CD14-positive monocyte (primary cell): ENCODE measurements at regions not wholly inside any gene's neighbourhood (a gene's known extent, or its start where the extent isn't known, plus 50 kb on each side); places are given as distances from the start of the nearest gene placed in this dataset.
A peak's percentile ranks its signal among the peaks of the same experiment; 100 is the strongest.

Experiments
- DNase-seq, 3 donors: peaks; one replicate each; pipeline ENCODE4 v3.0.0-alpha.2; 2011 to 2022
- H2AFZ ChIP-seq: 2 replicates; pipeline ENCODE4 v1.6.0; 2012; ENCODE audit warnings: mild to moderate bottlenecking, low read depth, low read length, inconsistent platforms; ENCODE audit not compliant: insufficient read depth, poor library complexity, severe bottlenecking
- H3K27ac ChIP-seq, 2 donors: 1 replicate in 1 of 2; 2 replicates in 1 of 2; pipeline ENCODE4 v1.5.1; 2012 to 2013; ENCODE audit warnings: low read length in 2 of 2, control low read depth in 1 of 2, inconsistent platforms in 1 of 2, low read depth in 1 of 2, mild to moderate bottlenecking in 1 of 2
- H3K27me3 ChIP-seq, 2 donors: one replicate each; pipeline versions ENCODE4 v1.6.0 to v1.6.1; 2011 to 2013; ENCODE audit warnings: low read length in 2 of 2; ENCODE audit not compliant: control insufficient read depth in 2 of 2, insufficient read depth in 2 of 2
- H3K36me3 ChIP-seq, 2 donors: replicated peaks in 1 of 2; 1 replicate in 1 of 2; 2 replicates in 1 of 2; pipeline versions ENCODE4 v1.5.1 to v1.6.1; 2012 to 2013; ENCODE audit warnings: low read length in 2 of 2, control low read depth in 1 of 2, inconsistent platforms in 1 of 2, mild to moderate bottlenecking in 1 of 2; ENCODE audit not compliant: insufficient read depth in 2 of 2, control insufficient read depth in 1 of 2
- H3K4me1 ChIP-seq, 2 donors: 1 replicate in 1 of 2; 2 replicates in 1 of 2; pipeline versions ENCODE4 v1.5.1 to v1.6.1; 2012 to 2013; ENCODE audit warnings: low read length in 2 of 2, control low read depth in 1 of 2, inconsistent platforms in 1 of 2, mild to moderate bottlenecking in 1 of 2, moderate library complexity in 1 of 2; ENCODE audit not compliant: insufficient read depth in 2 of 2, control insufficient read depth in 1 of 2
- H3K4me2 ChIP-seq: replicated peaks from 2 replicates; pipeline ENCODE3; 2012; ENCODE audit warnings: low read length, moderate library complexity, mild to moderate bottlenecking; ENCODE audit not compliant: poor library complexity, severe bottlenecking; ENCODE audit errors: extremely low read depth
- H3K4me3 ChIP-seq, 3 experiments: fragments of 200-600 bp in 1 of 3; sonication (generic) in 1 of 3; replicated peaks in 1 of 3; 1 replicate in 2 of 3; 2 replicates in 1 of 3; pipeline ENCODE4 v1.5.1; 2011 to 2013; ENCODE audit warnings: low read length in 3 of 3, mild to moderate bottlenecking in 3 of 3, control low read depth in 2 of 3, low read depth in 2 of 3, inconsistent platforms in 1 of 3, moderate library complexity in 1 of 3
- H3K79me2 ChIP-seq: 2 replicates; pipeline ENCODE4 v1.6.0; 2012; ENCODE audit warnings: mild to moderate bottlenecking, control low read depth, inconsistent platforms, low read length, moderate library complexity; ENCODE audit not compliant: insufficient read depth
- H3K9ac ChIP-seq: 2 replicates; pipeline ENCODE4 v1.6.0; 2017; ENCODE audit warnings: low read length, mild to moderate bottlenecking; ENCODE audit not compliant: insufficient read depth, poor library complexity, severe bottlenecking
- H3K9me3 ChIP-seq, 2 donors: replicated peaks in 1 of 2; 1 replicate in 1 of 2; 2 replicates in 1 of 2; pipeline versions ENCODE4 v1.5.1 to v1.6.1; 2012 to 2013; ENCODE audit warnings: low read length in 2 of 2, control low read depth in 1 of 2; ENCODE audit not compliant: control insufficient read depth in 1 of 2, insufficient read depth in 1 of 2
- H4K20me1 ChIP-seq: 2 replicates; pipeline ENCODE4 v1.6.0; 2012; ENCODE audit warnings: mild to moderate bottlenecking, low read length, control low read depth, moderate library complexity; ENCODE audit not compliant: insufficient read depth
- H3K27ac Mint-ChIP-seq, 7 donors: one replicate each; pipeline ENCODE4 v1.8.0; 2020; ENCODE audit warnings: mild to moderate bottlenecking in 7 of 7, mixed read lengths in 7 of 7, moderate library complexity in 6 of 7, inconsistent platforms in 2 of 7
- H3K27me3 Mint-ChIP-seq, 3 donors: one replicate each; pipeline ENCODE4 v1.8.0; 2021 to 2022; ENCODE audit warnings: low read depth in 3 of 3, mild to moderate bottlenecking in 3 of 3, mixed read lengths in 3 of 3, moderate library complexity in 3 of 3, inconsistent platforms in 1 of 3
- H3K36me3 Mint-ChIP-seq, 2 donors: one replicate each; pipeline ENCODE4 v1.8.0; 2020; ENCODE audit warnings: mixed read lengths in 2 of 2, inconsistent platforms in 1 of 2, mild to moderate bottlenecking in 1 of 2
- H3K4me1 Mint-ChIP-seq: one replicate; pipeline ENCODE4 v1.8.0; 2020; ENCODE audit warnings: mild to moderate bottlenecking, mixed read lengths
- H3K4me3 Mint-ChIP-seq, 2 donors: one replicate each; pipeline ENCODE4 v1.8.0; 2020; ENCODE audit warnings: mild to moderate bottlenecking in 2 of 2, mixed read lengths in 2 of 2, moderate library complexity in 1 of 2
- H3K9me3 Mint-ChIP-seq, 7 donors: one replicate each; pipeline ENCODE4 v1.8.0; 2020 to 2022; ENCODE audit warnings: mixed read lengths in 7 of 7, mild to moderate bottlenecking in 6 of 7, moderate library complexity in 6 of 7, inconsistent platforms in 2 of 7
- WGBS: methylation state at CpG from one replicate; pipeline ENCODE4 v1.1.5; 2013; ENCODE audit warnings: missing lambda C conversion rate; ENCODE audit not compliant: insufficient coverage; 5-methylcytosine and 5-hydroxymethylcytosine counted together
- intact Hi-C, 2 donors: fragments of 100-400 bp; cut with micrococcal nuclease; formaldehyde crosslinking; loops; one replicate each; pipeline versions ENCODE4 v1.15.0 to v1.15.1; 2023
- TF ChIP-seq, protein P1 (sequence below): fragments of 200-600 bp; IDR thresholded peaks from one replicate; pipeline ENCODE4 v1.8.0; 2022; ENCODE audit warnings: antibody characterized with exemption, mild to moderate bottlenecking

DNA sequence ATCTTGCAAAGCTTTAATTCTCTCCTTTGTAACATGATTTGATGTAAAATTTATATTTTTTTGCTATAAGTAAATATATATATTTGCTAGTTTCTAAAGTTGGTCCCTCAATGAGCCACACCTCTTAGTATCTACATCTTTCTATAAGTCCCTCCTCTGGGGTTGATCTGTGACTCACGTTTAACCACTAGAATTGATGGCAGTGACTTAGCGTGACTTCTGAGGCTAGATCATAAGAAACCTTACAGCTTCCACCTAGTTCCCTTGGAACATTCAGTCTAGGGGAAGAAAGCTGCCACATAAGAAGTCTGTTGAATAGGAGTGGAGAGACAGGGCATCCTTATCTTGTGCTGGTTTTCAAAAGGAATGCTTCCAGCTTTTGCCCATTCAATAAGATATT lies 56.6 kb upstream of the TNIK start:
- Mint-ChIP-seq H3K9me3 (peaks cover 0 to 2% (median 0%) of the 10 kb centered on the region in 7 donors), H3K27me3 (peaks cover 0 to 2% (median 0%) of the 10 kb centered on the region in 3 donors), H3K27ac (no peak overlapping the region), H3K4me1 (no peaks in the 10 kb centered on the region), H3K36me3 (no peaks in the 10 kb centered on the region), H3K4me3 (no peak overlapping the region)
- TF ChIP-seq, protein P1, sequence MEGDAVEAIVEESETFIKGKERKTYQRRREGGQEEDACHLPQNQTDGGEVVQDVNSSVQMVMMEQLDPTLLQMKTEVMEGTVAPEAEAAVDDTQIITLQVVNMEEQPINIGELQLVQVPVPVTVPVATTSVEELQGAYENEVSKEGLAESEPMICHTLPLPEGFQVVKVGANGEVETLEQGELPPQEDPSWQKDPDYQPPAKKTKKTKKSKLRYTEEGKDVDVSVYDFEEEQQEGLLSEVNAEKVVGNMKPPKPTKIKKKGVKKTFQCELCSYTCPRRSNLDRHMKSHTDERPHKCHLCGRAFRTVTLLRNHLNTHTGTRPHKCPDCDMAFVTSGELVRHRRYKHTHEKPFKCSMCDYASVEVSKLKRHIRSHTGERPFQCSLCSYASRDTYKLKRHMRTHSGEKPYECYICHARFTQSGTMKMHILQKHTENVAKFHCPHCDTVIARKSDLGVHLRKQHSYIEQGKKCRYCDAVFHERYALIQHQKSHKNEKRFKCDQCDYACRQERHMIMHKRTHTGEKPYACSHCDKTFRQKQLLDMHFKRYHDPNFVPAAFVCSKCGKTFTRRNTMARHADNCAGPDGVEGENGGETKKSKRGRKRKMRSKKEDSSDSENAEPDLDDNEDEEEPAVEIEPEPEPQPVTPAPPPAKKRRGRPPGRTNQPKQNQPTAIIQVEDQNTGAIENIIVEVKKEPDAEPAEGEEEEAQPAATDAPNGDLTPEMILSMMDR = no peak
- Histone ChIP-seq H3K27ac (no peak overlapping the region), H3K9me3 (no peaks in the 10 kb centered on the region), H3K4me2 (no peak overlapping the region), H3K27me3 (no peaks in the 10 kb centered on the region), H3K36me3 (no peaks in the 10 kb centered on the region), H4K20me1 (no peaks in the 10 kb centered on the region), H2AFZ (no peak overlapping the region), H3K9ac (no peak overlapping the region), H3K4me1 (no peaks in the 10 kb centered on the region), H3K79me2 (no peaks in the 10 kb centered on the region), H3K4me3 (no peak overlapping the region)
- WGBS = no CpG with 5 or more reads among the region's 2 CpGs
- intact Hi-C loops = no loop called here
- DNase-seq = no peak

DNA sequence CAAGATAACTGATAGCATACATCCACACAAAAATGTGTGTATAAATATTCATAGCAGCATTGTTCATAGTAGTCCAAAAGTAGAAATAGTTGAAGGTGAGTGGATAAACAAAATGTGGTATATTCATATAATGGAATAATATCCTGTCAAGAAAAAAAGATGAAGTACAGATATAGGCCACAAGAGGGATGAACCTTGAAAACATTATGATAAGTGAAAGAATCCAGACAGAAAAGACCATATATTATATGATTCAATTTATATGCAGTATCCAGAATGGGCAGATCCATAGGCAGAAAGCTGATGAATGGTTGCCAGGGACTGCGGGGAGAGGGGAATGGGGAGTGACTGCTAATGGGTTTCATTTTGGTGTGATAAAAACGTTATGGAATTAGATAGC lies 54.3 kb upstream of the TNIK start:
- H3K27ac ChIP-seq = no peak overlapping the region
- Mint-ChIP-seq H3K4me1 (no peaks in the 10 kb centered on the region), H3K27me3 (peaks cover 0 to 2% (median 0%) of the 10 kb centered on the region in 3 donors), H3K27ac (no peak overlapping the region), H3K9me3 (peaks cover 0 to 2% (median 0%) of the 10 kb centered on the region in 7 donors), H3K36me3 (no peaks in the 10 kb centered on the region), H3K4me3 (no peak overlapping the region)
- no peaks in the 10 kb centered on the region for H3K27me3 ChIP-seq
- H3K4me3 ChIP-seq = no peak overlapping the region
- WGBS = no CpG with 5 or more reads among the region's 2 CpGs
- no peaks in the 10 kb centered on the region for H3K36me3 ChIP-seq
- H4K20me1 ChIP-seq = no peaks in the 10 kb centered on the region
- no peak overlapping the region for H2AFZ ChIP-seq
- no peaks in the 10 kb centered on the region for H3K9me3 ChIP-seq
- no peak overlapping the region for H3K4me2 ChIP-seq
- intact Hi-C loops = no loop called here
- H3K79me2 ChIP-seq = no peaks in the 10 kb centered on the region
- no peak for DNase-seq
- H3K9ac ChIP-seq = no peak overlapping the region
- no peaks in the 10 kb centered on the region for H3K4me1 ChIP-seq
- TF ChIP-seq, protein P1 = peak; percentile 26
